ENCODE measurements at regions not wholly inside any gene's neighbourhood (a gene's known extent, or its start where the extent isn't known, plus 50 kb on each side); places are given as distances from the start of the nearest gene placed in this dataset.

DNA sequence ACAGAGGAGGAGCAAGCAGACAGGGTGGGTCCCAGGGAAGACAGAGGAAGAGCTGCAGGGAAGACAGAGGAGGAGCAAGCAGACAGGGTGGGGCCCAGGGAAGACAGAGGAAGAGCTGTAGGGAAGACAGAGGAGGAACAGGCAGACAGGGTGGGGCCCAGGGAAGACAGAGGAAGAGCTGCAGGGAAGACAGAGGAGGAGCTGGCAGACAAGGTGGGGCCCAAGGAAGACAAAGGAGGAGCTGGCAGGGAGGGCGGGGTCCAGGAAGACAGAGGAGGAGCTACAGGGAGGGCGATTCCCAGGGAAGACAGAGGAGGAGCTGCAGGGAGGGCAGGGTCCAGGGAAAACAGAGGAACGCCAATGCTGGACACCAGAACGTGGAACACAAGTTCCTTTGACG is 66.5 kb downstream of the PLXNA1 start:
- no peak for DNase-seq

DNA sequence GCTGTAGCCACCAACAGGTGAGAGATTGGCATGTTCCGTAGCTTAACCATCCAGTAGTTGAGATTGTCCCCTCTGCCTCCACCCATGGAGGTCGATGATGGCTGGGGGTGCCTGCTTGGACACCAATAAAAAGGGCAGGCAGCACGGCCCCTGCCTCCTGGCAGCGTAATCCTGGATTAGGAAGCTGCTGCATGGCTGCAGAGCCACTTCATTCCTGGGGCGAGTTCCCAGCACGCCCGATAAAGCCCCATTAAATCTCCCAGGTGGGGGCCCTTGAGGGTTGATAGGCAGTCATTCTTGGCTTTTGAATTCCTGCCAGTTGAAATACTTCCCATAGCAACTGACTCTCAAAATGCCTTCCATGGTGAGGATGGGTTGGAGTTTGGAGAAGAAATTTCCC is 67.8 kb downstream of the PLXNA1 start:
- no peak for DNase-seq

DNA sequence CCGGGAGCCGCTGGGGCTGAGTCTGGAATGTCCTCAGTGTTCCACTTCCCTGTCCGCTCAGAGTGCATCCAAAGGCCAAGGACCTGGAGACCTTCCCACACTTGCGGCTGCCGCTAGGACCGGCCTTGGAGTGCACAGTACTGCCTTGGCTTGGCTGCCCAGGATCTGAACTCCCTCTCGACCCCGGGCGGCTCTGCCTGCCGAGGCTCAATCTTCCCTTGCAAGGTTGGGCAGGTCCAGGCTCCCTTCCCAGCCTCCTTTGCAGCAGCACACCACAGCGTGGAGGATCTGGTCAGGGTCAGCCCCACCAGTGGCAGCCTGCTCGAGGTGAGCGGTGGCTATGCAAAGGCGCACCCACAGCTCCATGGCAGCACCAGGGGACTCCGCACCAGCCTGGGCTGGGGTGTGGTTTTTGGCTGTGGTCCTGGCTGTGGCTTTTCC is 69.2 kb downstream of the PLXNA1 start:
- DNase-seq = no peak

DNA sequence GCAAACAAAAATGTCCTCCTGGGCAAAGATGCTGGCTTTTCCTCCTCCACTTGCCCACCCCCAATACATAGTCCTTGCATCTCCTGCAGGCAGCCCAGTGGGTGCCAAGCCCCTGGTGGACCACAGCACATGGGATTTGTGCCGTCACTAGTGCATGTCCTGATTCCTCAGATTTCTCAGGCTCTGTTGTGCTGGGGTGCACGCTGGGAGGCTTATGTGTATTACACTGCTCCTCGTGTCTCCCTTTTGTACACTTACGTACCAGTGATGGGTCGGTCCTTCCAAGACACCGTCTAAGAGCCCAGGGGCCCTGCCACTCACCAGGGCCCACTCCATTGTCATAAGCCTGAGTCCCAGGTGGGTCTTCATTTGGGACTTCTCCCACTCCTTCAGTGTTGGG is 70.1 kb downstream of the PLXNA1 start:
- no peak for DNase-seq

DNA sequence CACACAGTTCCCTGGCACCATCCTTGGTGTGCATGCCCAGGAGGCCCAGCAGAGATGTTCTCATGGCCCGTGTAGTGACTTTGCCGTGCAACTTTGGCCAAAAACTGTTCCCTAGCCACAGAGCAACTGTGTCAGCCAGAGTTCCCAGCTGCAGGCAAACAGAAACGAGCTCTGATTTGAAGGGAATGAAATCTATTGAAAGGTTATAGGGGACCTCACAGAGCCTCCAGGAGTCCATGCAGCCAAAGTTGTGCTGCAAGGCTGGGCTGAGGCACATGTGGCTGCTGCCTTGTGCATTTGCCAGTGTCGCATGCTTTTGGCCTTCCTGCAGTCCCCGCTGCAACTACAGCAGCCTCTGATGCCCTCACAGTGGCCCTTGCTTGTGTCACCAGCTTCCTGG is 70.5 kb downstream of the PLXNA1 start:
- no peak for DNase-seq

DNA sequence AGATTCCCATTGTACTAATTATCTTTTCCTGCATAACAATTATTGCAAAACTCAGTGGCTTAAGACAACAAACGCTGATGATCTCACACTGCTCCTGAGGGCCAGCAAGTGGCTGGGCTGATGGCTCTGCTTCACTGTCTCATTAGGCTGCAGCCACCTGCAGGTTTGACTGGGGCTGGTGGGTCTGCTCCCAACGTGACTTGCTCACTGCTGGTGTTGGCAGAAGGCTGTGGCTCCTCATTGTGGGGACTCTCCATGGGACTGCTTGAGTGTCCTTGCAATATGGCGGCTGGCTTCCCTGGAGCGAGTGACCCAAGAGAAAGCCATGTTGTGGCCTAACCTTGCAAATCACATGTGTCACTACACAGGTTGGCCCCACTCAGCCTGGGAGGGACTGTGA is 71.1 kb downstream of the PLXNA1 start:
- no peak for DNase-seq

DNA sequence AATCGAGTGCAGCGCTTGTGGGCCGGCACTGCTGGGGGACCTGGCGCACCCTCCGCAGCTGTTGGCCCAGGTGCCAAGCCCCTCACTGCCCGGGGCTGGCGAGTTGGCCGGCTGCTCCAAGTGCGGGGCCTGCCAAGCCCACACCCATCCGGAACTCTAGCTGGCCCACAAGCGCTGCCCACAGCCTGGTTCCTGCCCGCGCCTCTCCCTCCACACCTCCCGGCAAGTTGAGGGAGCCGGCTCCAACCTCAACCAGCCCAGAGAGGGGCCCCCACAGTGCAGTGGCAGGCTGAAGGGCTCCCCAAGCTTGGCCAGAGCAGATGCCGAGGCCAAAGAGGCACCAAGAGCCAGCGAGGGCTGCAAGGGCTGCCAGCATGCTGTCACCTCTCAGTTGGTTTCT is 73.4 kb downstream of the PLXNA1 start:
- DNase-seq = no peak

DNA sequence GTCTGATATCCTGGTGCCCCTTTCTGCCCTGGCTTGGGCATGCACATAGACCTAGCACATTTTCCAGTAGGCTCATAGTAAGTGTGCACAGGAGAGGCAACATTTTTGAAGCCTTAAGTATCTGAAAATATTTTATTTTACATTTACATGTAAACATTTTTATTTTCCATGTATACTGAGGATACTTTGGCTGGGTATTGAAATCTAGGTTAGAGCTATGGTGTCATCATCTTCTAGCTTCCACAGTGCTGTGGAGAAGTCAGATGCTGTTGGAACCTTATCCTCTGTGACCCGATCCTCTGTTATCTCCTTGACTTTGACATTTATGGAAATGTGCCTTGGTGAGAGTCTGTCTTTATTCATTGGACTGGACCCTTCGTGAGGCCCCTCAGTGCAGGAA is 74.1 kb downstream of the PLXNA1 start:
- no peak for DNase-seq

DNA sequence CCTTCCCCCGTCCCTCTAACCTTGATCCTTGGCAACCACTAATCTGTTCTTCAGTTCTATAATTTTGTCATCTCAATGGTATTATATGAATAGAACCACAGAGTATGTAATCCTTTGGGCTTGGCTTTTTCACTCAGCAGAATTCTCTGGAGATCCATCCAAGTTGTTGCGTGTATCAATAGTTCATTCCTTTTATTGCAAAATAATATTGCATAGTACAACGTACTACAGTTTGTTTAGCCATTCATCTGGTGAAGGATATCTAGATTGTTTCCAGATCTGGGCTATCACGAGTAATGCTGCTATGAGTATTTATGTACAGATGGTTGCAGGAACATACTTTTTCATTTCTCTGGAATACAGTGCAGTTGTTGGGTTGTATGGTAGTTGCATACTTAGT is 76.2 kb downstream of the PLXNA1 start:
- no peak for DNase-seq

DNA sequence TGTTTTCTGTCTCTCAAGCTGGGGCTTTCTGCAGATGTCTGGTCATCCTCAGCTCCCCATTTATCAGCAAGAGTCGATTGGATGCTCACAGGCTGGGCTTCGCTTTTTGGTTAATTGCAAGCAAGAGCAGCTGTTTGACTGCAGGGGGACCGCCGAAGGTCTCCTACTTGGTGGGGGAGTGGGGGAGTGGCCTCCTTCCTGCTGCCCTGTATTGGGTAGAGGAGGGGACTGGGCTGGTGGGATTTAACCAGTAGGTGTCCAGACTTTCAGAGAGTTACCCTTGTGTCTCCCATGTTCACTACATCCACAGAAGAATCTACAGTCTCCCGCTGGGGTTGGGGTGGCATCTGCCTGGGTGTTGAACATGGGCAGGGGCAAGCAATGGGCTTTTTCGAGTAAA is 78.7 kb downstream of the PLXNA1 start:
- no peak for DNase-seq

DNA sequence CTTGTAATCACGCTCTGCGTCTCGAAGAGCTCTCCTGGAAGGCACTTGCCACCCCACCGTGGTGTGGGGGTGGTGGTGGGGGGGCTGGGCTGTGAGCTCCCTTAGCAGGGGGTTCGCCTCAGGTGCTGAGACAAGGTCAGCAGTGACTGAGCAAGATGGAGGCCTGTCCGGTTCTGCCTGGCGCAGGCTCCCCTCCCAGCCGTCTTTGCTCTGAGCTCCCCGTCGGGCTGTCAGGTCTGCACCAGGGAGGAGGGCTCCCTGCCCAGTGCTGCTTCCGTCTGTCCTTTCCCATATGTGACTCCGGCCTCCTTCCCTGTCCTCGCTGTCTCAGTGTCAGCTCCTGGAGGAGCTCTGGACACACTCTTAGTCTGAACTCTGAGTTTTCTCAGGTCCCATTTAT is 80.0 kb downstream of the PLXNA1 start:
- DNase-seq = no peak

DNA sequence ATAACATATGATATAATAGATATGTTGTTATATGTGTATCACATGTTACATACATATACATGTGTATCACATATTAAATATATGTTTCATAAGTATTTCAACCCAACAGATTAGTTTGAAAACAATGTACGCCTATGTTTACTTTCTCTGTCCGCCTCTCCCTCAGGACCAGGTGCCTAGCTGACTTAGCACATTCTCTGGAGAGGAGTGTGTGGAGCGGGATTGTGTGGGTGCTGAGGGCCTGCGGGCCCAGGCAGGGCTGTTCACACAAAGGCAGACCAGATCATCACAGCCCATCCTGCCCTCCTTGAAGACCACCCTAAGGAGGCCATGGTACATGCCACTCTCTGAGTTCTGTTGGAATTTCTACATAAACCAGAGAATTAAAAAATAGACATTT is 81.0 kb downstream of the PLXNA1 start:
- DNase-seq = no peak

DNA sequence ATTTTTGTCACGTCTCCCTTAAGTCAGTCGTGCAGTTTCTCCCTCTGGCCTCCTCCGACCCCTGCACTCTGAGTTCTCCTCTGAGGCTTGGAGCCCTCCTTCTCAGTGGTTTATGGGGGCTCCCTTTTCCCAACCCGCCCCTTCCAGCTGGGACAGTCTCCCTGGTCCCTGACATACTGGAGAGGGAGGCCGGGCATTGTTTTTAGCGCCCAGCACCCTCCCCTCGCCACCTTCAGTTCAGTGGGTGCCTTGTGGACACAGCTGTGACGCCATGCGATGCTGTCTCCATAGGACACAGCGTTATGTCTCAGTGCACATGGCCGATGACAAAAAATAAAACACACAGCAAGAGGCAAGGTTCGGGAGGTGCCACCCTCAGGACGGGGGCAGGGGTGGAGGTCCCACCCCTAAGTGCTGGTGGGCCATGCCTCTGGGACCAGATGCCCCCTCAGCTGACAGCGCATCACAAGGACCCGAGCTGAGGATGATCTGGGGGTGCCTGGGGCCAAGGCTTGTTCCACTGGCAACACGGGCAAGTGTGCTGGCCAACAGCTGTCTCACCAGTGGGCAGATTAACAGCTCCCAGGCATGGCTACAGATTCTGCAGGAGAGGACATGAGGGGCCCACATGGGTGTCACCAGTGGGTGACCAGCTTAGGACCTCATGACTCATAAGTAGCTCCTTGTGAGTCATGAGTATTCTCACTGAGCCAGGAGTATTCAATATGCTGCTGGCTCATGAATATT is 81.6 kb downstream of the PLXNA1 start:
- no peak for DNase-seq

DNA sequence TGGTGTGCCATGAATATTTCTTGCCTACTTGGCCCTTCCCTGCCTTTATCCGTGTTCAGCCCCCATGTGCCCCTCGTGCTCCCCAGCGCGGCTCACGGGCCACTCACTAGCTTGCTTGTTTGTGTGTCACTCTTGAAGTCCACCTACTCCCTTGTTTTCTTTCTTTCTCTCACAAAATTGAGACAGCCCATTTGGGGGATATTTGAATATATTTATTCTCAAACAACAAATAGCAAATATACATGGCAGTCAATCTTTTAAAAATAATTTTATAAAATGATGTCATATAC is 82.2 kb downstream of the PLXNA1 start:
- DNase-seq = no peak

DNA sequence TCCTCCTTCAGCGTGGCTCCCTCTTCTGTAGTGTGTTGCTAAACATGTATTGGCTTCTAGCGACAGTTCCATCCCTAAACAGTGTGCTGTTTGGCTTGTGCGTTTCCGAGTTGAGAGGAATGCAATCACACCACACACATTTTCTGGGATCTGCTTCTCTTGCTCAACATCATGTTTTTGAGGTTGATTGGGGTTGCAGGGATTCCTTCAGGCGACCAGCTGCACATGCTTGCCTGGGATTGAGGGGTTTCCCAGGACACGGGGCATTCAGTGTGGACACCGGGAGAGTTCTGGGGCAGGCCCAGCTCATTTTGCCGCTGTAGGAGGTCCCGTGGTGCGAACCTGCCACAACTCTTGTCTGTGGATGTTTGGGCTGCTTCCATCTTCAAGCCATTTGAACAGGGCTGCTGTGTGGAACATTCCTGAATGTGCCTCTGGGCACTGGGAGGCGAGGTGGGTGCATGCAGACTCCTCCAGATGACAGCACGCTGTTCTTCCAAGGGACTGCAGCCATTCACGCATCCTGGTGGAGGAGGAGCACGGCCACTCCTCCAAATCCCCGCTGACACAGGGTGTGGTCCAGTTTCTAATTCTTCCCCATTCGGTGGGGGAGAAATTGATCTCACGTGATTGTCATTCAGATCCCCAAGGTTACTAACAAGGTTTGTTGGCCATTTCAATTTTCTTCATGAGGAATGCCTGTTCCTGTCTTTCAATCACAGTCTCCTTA is 82.8 kb downstream of the PLXNA1 start:
- no peak for DNase-seq

DNA sequence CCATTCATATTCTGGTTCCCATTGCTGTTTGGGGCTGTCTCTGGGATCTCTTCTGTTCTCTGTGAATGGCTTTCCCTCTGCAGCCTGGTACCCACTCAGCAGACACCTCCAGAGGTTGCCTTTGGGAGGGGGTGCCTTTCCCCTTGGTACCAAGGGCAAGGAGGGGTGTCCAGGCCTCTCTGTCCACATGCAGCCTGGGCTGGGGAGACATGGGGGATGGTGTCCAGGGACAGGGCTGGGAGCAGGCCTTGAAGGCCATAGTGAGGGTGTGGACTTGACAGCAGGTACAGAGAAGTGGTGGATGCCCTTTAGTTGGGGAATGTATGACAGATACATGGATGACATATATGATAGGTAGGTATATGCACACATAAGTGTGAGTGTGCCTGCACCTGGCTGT is 83.7 kb downstream of the PLXNA1 start:
- DNase-seq = no peak

DNA sequence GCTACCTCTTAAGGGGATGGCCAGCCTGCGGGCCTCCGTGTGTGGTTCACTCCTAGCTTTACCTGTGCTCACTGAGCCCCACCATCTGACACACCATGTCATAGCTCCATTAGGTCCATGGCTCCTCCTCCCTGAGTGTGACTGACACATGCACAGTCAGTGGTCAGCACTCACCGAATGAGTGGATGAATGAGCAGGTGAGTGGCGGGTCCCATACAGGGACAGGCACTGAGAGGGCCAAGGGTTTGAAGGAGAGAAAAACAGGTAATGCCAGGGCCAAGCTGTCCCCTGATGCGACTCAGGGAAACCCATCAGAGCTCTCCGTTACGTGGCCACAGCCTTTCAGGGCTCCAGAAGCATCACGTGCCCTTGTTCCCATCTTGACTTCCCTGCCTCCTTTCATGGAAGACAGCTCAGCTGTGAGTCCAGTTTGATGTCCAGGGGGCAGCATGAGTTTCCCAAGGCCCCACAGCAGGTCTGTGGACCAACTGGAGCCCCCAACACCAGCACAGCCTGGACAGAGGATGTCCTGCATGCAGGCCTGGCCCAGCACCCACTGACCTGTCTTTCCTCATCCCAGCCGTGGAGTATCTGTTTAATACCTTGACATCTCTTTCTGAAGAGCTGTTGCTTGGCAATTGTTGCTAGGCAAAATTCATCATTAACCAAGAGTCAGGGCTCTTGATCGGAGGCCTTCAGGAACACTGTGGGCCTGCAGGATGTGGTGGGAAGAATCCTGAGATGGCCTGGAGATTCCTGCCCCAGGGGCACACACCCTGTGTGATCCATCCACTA is 84.4 kb downstream of the PLXNA1 start:
- no peak for DNase-seq

DNA sequence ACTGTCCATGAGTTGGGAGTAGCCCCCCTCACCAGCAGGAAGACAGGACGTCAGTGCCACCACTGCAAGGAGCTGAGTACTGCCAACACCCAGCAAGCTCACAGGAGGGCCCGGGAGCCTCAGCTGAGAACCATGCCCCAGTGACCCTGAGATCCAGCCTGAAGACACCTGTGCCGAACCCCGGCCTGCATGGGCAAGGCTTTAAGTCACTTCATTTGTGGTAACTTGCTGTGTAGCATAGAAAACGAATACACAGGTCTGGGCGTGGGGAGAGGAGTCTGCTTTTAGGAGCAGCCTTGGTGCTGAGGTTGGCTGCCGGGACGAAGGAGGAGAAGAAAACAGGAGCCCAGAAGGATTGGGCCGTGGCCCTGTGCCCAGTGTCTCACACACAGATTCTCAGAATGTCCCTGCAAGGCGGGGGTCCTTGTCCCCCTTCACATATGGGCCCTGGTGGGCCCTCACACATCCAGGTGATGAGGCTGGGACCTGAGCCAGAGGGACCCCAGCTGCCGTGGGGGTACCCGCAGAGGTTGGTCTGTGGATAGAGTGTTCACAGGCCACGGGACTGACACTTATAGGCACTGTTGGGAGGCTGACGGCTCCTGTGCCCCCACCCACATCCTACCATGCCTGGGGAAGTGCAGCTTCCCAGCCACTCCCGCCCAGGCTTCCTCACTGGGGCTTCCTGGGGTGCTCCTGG is 85.3 kb downstream of the PLXNA1 start:
- DNase-seq = no peak

DNA sequence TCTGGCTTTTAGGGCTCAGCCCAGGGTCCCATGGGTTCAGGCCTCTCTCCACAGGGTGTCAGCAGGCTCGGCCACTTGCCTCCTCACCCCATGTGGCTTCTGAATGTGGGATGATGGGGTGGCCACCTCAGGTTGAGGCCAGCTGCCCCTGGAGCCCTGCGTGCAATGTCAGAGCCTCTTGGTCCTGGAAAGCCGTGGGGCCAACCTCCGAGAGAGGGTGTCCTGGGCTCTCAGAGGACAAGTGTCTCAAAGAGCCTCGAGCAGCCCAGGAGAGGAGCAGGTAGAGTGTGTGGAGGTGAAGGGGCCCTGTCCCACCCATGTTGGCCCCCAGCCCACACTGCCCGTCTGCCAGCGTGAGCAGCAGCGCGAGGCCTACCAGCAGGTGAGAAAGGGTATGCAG is 86.0 kb downstream of the PLXNA1 start:
- DNase-seq = no peak

DNA sequence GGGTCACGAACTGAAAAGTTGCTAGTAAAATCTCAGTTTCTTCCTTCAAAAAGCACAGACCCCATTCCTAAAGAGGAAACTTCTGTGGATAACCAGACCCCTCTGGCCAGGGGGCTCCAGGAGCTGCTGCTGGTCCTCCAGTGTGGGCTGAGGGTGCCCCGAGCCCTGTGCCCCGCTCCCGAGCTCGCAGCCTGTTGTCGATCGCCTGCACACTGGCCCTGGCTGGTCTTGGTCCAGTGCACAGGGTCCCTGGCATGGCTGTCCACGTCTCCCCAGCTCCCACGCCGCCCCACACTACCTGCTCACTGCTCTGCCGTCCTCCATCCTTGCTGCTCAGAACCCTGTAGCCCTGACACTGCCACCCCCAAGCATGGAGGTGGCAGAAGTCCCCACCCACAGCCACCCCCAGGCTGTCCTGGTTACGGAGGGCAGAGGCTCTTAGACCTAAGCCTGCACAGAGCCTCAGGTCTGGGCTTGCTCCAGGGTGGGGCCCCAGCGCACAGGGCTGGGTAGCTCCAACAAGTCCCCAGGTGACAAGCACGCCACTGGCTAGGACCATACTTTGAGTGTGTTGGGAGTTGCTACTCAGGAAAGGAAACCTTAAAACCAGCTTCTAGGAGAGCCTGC is 87.0 kb downstream of the PLXNA1 start:
- no peak for DNase-seq

DNA sequence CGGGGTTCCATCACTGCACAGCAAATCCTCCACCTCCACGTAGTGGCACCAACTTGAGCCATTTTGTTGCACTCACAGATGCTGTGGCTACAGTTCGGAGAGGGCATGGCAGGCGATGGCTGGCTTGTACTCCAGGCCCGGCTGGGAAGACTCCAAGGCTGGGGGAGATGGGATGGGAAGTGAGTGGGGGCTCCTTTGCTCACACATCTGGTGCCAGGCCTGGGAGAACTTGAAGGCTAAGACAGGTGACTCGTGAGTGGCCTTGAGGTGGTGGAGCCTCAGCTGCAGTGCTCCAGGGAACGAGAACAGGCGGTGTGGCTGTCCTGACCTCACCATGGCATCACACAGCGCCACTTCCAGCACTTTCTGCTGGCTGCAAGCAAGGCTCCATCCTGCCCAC is 87.9 kb downstream of the PLXNA1 start:
- DNase-seq = no peak

DNA sequence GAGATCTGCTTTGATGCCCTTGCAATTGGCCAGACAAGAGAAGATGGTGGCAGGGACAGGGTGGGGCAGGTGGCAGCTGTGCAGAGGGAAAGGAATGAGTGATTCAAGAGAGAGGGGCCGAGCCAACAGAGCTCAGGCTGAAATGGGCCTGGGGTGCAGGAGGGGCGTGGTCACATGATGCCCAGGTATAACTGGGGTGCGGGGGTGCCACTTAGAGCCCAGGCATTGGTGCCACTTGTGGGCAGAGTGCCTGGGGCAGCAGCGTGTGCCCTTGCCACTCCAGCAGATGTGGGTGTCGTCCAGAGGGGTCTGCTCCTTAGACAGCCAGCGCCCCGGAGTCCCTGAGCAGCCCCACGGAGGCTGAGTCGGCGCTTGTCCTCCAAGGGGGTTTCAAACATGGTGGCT is 88.7 kb downstream of the PLXNA1 start:
- DNase-seq = no peak

DNA sequence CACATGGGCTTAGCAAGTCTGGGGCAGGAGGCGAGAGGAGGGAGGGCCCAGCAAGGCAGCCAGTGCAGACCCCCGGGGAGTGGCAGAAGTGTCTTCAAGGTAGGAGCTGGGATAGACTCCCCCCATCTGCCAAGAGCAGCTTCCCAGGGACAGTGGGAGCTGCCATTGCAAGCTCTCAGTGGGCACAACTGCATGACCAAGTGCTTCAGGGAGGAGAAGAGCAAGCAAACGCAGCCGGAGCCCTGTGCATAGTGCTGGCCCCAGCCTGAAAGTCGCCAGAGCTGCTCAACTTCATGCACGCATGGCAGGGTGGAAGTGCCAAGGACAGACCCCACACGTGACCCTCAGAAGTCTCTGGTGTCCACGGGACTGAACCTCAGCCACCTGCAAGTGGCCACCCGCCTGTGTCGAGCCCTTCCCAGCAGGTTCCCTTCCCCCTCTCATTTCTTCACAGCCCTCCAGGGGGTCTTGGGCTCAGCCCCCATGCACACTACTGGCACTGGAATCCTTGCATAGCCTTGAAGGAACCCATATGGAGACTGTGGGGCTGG is 89.4 kb downstream of the PLXNA1 start:
- DNase-seq = no peak

Data from COR-L47 (cell line).